HUES64 (cell line): ENCODE measurements at regions not wholly inside any gene's neighbourhood (a gene's known extent, or its start where the extent isn't known, plus 50 kb on each side); places are given as distances from the start of the nearest gene placed in this dataset.

ENCODE experiments used
- H3K27ac ChIP-seq: 2 replicates; pipeline ENCODE4 v1.7.0; 2013; ENCODE audit warnings: low read depth, low read length, inconsistent platforms
- H3K27me3 ChIP-seq: 2 replicates; pipeline ENCODE4 v1.6.1; 2013; ENCODE audit warnings: mild to moderate bottlenecking, low read length; ENCODE audit not compliant: insufficient read depth
- H3K36me3 ChIP-seq: 2 replicates; pipeline ENCODE4 v1.6.1; 2013; ENCODE audit warnings: mild to moderate bottlenecking, low read length; ENCODE audit not compliant: insufficient read depth
- H3K4me1 ChIP-seq: 2 replicates; pipeline ENCODE4 v1.6.1; 2013; ENCODE audit warnings: mild to moderate bottlenecking, low read length, moderate library complexity; ENCODE audit not compliant: insufficient read depth
- H3K4me3 ChIP-seq: 2 replicates; pipeline ENCODE4 v1.5.1; 2013; ENCODE audit warnings: mild to moderate bottlenecking, low read length, moderate library complexity
- H3K9ac ChIP-seq: 2 replicates; pipeline ENCODE4 v1.6.1; 2013; ENCODE audit warnings: mild to moderate bottlenecking, low read depth, low read length
- H3K9me3 ChIP-seq: 2 replicates; pipeline ENCODE4 v1.6.1; 2013; ENCODE audit warnings: low read depth, low read length; ENCODE audit not compliant: insufficient read depth
- WGBS: fragments of 150-250, 120-280 bp; methylation state at CpG from one replicate; pipeline ENCODE4 v1.1.7; 2013; ENCODE audit warnings: missing lambda C conversion rate; 5-methylcytosine and 5-hydroxymethylcytosine counted together

DNA sequence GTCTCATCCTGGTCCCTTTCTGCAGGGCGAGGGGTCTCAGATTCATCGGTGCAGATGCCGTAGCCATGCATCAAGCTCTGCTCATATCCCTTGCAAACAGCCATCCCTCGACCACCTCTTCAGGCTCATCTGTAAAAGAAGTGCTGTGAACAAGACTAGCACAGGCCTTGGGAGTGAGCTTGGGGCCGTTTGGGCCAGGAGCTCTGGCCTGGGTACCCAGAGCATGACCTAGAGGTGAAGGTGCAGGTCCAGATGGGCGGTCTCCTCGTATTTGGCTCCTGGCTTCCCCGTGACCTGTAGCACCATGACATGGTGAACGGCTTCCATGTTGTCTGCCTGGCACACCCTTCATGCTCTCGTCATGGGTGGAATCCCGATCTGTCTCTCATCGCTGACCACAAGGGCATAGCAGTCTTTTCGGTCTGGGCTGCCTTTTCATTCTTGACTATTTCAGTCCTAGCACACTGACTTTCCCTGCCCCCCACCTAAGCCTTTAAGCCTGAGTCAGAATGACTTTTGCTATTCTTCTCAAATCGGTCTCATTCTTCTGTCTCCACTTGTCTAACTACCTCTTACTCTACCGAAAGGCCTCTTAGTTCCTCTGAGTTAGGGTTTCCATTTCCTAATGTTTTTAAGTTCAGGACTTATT lies 216.0 kb downstream of the FOXL1 start:
- no peak overlapping the region for H3K9ac ChIP-seq
- H3K9me3 ChIP-seq = no peaks in the 10 kb centered on the region
- H3K36me3 ChIP-seq = no peaks in the 10 kb centered on the region
- H3K27me3 ChIP-seq = peaks cover 8% of the 10 kb centered on the region
- peaks cover 8% of the 10 kb centered on the region; the same call in 1 of the 2 replicates for H3K4me1 ChIP-seq
- H3K4me3 ChIP-seq = no peak overlapping the region
- no peak overlapping the region for H3K27ac ChIP-seq
- WGBS = 90% methylated on average over 15 of the region's 15 CpGs

GRCh38 chr16:86797700-86798099 lies 219.4 kb downstream of the FOXL1 start:
- Histone ChIP-seq H3K27me3 (peaks cover 42% of the 10 kb centered on the region), H3K9ac (no peak overlapping the region), H3K4me3 (no peak overlapping the region), H3K36me3 (no peaks in the 10 kb centered on the region), H3K9me3 (no peaks in the 10 kb centered on the region), H3K4me1 (peaks cover 17% of the 10 kb centered on the region), H3K27ac (no peak overlapping the region)
- WGBS = 96% methylated on average over 4 of the region's 4 CpGs

DNA sequence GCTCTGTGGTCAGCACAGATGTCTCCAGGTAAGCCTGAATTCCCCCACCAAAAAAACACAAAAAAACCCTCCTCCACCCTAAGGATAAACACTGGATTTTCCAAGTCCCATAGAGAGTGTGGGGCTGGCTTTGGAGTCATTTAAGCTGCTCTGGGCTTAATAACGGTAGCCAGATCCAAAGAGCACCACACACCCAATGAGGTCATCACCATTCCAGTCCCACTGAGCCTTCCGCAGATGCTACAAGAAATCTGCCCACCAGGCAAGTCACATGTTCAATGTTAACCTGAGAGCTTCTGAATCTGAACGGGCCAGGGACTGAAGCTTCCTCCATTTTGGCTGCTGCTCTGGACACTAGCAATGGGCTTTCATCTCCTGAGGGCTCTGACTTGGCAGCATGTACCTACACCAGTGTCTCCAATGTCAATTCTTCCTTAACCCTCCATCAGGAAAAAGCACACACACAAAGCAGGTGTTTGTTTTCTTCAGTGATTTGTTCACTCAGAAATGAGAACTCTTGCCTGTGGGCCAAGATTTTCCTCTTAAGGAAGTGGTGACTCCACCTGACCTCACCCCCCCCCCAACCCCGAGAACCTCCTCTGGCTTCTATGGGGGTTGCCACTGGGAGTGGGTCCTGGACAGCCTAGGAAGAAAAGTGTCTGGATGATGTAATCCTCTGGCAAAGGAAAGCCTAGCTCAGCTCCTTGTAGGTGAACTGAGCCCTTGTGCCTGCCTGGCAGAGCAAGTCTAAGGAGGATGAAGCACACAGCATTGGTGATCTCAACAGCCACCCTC lies 220.1 kb downstream of the FOXL1 start:
- 86% methylated on average over 4 of the region's 4 CpGs for WGBS
- Histone ChIP-seq H3K9me3 (no peaks in the 10 kb centered on the region), H3K4me3 (no peak overlapping the region), H3K27me3 (peaks cover 49% of the 10 kb centered on the region), H3K4me1 (peaks cover 17% of the 10 kb centered on the region), H3K27ac (no peak overlapping the region), H3K36me3 (no peaks in the 10 kb centered on the region), H3K9ac (no peak overlapping the region)

DNA sequence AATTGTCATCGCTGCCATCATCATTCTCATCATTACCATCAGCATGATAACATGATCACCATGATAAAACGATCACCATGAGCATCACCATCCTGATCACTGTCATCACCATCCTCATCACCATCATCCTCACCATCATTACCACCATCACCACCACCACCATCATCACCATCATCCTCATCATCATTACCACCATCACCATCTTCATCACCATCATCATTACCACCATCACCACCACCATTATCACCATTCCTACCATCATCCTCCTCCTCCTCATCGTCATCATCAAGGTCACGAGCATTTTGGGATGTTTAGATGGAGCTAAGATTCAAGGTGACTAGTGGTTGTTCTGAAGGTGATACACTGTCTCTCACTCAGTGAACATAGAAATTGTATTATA lies 221.0 kb downstream of the FOXL1 start:
- 93% methylated on average over 2 of the region's 4 CpGs for WGBS
- peaks cover 52% of the 10 kb centered on the region for H3K27me3 ChIP-seq
- H3K4me1 ChIP-seq = peaks cover 17% of the 10 kb centered on the region
- no peaks in the 10 kb centered on the region for H3K36me3 ChIP-seq
- H3K9ac ChIP-seq = no peak overlapping the region
- no peak overlapping the region for H3K27ac ChIP-seq
- no peak overlapping the region for H3K4me3 ChIP-seq
- H3K9me3 ChIP-seq = no peaks in the 10 kb centered on the region

DNA sequence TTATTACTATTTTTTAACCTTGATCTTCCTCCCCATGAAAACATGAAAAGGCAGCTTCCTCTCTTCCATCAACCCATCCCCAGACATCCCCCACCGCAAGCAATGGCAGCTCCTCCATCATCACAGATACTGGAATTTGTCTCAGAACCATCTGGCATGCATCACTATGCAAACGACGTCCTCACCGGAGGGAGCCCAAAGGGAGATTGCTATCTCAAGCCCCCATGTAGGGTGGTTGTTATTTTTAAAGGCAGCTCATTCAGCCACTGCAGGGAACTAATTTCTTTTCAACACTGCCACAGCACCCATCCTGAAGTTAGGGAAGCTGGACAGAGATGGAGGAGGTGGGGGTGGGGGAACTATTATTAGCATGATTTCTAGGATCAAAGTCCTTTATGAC lies 222.5 kb downstream of the FOXL1 start:
- no peaks in the 10 kb centered on the region for H3K9me3 ChIP-seq
- no peak overlapping the region for H3K27ac ChIP-seq
- no peaks in the 10 kb centered on the region for H3K36me3 ChIP-seq
- peaks cover 63% of the 10 kb centered on the region for H3K27me3 ChIP-seq
- peaks cover 17% of the 10 kb centered on the region for H3K4me1 ChIP-seq
- no peak overlapping the region for H3K4me3 ChIP-seq
- WGBS = 4% methylated on average over 4 of the region's 4 CpGs
- H3K9ac ChIP-seq = no peak overlapping the region

DNA sequence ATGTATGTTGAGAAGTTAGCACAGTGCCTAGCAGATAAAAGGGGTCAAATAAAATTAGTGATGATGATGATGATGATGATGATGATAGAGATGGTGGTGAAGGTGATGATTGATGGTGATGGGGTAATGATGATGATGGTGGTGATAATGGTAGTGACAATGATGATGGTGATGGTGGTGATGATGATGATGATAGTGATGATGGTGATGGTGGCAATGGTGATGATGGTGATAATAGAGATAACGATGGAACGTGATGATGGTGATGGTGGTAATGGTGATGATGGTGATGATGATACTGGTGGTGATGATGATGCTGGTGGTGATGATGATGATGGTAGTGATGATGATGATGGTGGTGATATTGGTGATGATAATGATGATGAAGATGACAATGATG lies 223.7 kb downstream of the FOXL1 start:
- Histone ChIP-seq H3K9me3 (no peaks in the 10 kb centered on the region), H3K9ac (no peak overlapping the region), H3K4me3 (no peak overlapping the region), H3K4me1 (peaks cover 17% of the 10 kb centered on the region), H3K27me3 (peaks cover 72% of the 10 kb centered on the region), H3K27ac (no peak overlapping the region), H3K36me3 (no peaks in the 10 kb centered on the region)
- WGBS = 96% methylated on average over 2 of the region's 2 CpGs

- Histone ChIP-seq H3K4me3 (no peak overlapping the region), H3K9me3 (no peaks in the 10 kb centered on the region), H3K36me3 (no peaks in the 10 kb centered on the region), H3K27ac (no peak overlapping the region), H3K27me3 (peaks cover 69% of the 10 kb centered on the region), H3K4me1 (peaks cover 17% of the 10 kb centered on the region), H3K9ac (no peak overlapping the region)
- WGBS = 92% methylated on average over 6 of the region's 6 CpGs
These were observed 226.8 kb downstream of the FOXL1 start for GRCh38 chr16:86805188-86805587.

GRCh38 chr16:86806181-86806837 lies 228.0 kb downstream of the FOXL1 start:
- H3K36me3 ChIP-seq = no peaks in the 10 kb centered on the region
- H3K4me1 ChIP-seq = peaks cover 7% of the 10 kb centered on the region
- H3K4me3 ChIP-seq = peak overlapping the region; percentile 43
- peaks cover 58% of the 10 kb centered on the region for H3K27me3 ChIP-seq
- H3K9ac ChIP-seq = no peak overlapping the region
- 71% methylated on average over 20 of the region's 20 CpGs for WGBS
- no peaks in the 10 kb centered on the region for H3K9me3 ChIP-seq
- H3K27ac ChIP-seq = no peak overlapping the region

DNA sequence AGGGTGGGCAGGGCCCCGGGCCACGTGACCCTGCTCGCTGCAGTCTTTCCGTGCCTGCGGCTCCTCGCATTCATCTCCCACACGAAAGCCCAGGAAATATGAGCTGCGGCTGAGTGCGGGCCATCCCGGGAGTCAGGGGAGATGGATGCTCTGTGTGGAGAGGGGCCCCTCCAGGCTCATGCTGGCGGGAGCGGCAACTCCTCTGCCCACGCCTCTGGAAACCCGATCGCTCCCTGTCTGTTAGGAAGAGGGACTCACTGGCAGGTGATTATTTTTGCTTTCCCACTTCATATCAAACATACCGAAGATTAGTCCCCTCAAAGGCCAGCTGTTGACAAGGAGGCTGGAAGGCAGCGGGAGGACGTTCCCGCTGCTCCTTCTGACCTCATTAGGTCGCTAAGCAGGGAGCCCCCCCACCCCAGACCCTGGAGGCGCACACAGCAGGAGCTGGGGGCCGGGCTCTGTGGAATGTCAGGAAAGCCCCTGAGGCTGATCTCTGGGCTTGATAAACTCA lies 228.5 kb downstream of the FOXL1 start:
- Histone ChIP-seq H3K27me3 (peaks cover 52% of the 10 kb centered on the region), H3K4me1 (0 out of 2 replicates have a peak, but pooled peaks cover 4% of the 10 kb centered on the region), H3K9ac (no peak overlapping the region), H3K36me3 (no peaks in the 10 kb centered on the region), H3K27ac (no peak overlapping the region), H3K9me3 (no peaks in the 10 kb centered on the region), H3K4me3 (peak overlapping the region; percentile 43)
- 6% methylated on average over 22 of the region's 22 CpGs for WGBS

DNA sequence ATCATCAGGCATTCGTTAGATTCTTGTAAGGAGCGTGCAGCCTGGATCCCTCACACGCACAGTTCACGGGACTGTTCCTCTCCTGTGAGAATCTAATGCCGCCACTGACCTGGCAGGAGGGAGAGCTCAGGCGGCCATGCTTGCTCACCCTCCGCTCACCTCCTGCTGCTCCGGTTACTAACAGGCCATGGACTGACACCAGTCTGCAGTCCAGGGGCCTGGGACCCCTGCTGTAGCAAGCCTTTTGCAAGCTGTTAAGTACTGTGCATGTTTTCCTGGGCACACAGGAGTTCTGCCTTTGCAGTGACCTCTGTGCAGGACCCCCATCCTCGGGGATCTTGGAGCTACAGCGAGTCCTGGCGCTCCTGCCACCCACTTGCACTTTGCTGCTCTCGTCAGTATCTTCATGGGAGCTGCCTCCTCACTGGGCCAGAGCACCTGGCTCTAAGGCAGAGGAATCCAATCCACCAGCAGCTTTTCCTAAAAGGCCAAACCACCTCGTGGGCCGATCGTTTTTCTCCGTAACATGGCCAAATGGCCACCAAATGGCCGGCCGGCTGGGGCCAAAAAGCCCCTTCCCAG lies 230.6 kb downstream of the FOXL1 start:
- Histone ChIP-seq H3K9ac (no peak overlapping the region), H3K4me1 (0 out of 2 replicates have a peak, but pooled peaks cover 4% of the 10 kb centered on the region), H3K27ac (no peak overlapping the region), H3K36me3 (no peaks in the 10 kb centered on the region), H3K4me3 (no peak overlapping the region), H3K27me3 (peaks cover 37% of the 10 kb centered on the region), H3K9me3 (no peaks in the 10 kb centered on the region)
- WGBS = 91% methylated on average over 18 of the region's 18 CpGs
